NT2/D1 (cell line): ENCODE measurements at regions not wholly inside any gene's neighbourhood (a gene's known extent, or its start where the extent isn't known, plus 50 kb on each side); places are given as distances from the start of the nearest gene placed in this dataset.

Source experiments
- YY1 ChIP-seq: IDR thresholded peaks from 2 replicates; pipeline ENCODE4 v1.6.1; 2011; ENCODE audit not compliant: insufficient read length, insufficient read depth
- ZNF274 ChIP-seq: IDR thresholded peaks from 2 replicates; pipeline ENCODE4 v1.6.1; 2011; ENCODE audit warnings: mild to moderate bottlenecking, low read depth, low read length

GRCh38 chrX:129015381-129015780 is 507.9 kb downstream of the SMARCA1 start:
- TF ChIP-seq YY1 (no peak), ZNF274 (no peak)
